A549 (cell line): ENCODE measurements at regions not wholly inside any gene's neighbourhood (a gene's known extent, or its start where the extent isn't known, plus 50 kb on each side); places are given as distances from the start of the nearest gene placed in this dataset.

Source experiments
- ATAC-seq, 2 experiments: fragments of 200-7000 bp in 1 of 2; fragments of >200 bp in 1 of 2; cut with Nextera tagmentation in 1 of 2; cut with Tn5 transposase in 1 of 2; 3 replicates each; pipeline versions ENCODE4 v1.8.0 to v1.9.1; 2018 to 2020; ENCODE audit warnings: mild to moderate bottlenecking in 1 of 2, moderate library complexity in 1 of 2
- CTCF ChIA-PET: fragments of 300-600 bp; sonication (Branson Sonifier 250); formaldehyde crosslinking; extraction: SDS; loops from one replicate; lab custom pipeline; 2021; ENCODE audit warnings: antibody characterized with exemption, inconsistent platforms; lab: Yijun Ruan, JAX
- POLR2A ChIA-PET: fragments of 350-600 bp; formaldehyde crosslinking; extraction: SDS; loops from one replicate; lab custom pipeline; 2021; ENCODE audit warnings: antibody characterized with exemption, inconsistent platforms; lab: Yijun Ruan, JAX
- DNase-seq, 2 experiments: peaks; one replicate each; pipeline versions ENCODE4 v3.0.0 to v3.0.0-alpha.2; 2011 to 2016; ENCODE audit warnings: low read depth in 1 of 2, low spot score in 1 of 2
- FAIRE-seq: peaks from 2 replicates; lab custom pipeline; 2011; peaks lifted over from hg19 to GRCh38; lab: Jason Lieb, UNC
- H3K27ac ChIP-seq, 2 experiments: fragments of >200 bp; sonication (Bioruptor Twin); formaldehyde crosslinking; 3 replicates each; pipeline ENCODE4 v1.5.1; 2016 to 2017
- H3K4me1 ChIP-seq: fragments of >200 bp; sonication (Bioruptor Twin); formaldehyde crosslinking; 3 replicates; pipeline ENCODE4 v1.6.1; 2016
- H3K4me2 ChIP-seq: fragments of >200 bp; sonication (Bioruptor Twin); formaldehyde crosslinking; 3 replicates; pipeline ENCODE4 v1.6.1; 2016
- H3K4me3 ChIP-seq: fragments of >200 bp; sonication (Bioruptor Twin); formaldehyde crosslinking; 3 replicates; pipeline ENCODE4 v1.5.1; 2016
- H3K9me3 ChIP-seq: fragments of >200 bp; sonication (Bioruptor Twin); formaldehyde crosslinking; 3 replicates; pipeline ENCODE4 v1.6.1; 2016
- CHD2 ChIP-seq: fragments of 150-350 bp; IDR thresholded peaks from 2 replicates; pipeline ENCODE4 v1.6.1; 2014; ENCODE audit warnings: low read length; ENCODE audit not compliant: partially characterized antibody
- EHF ChIP-seq: fragments of 250-450 bp; sonication (Bioruptor Pico); IDR thresholded peaks from 2 replicates; pipeline ENCODE4 v1.5.0; 2020; ENCODE audit warnings: mild to moderate bottlenecking
- ESRRA ChIP-seq: fragments of 150-350 bp; IDR thresholded peaks from 2 replicates; pipeline ENCODE4 v1.6.1; 2014; ENCODE audit warnings: mild to moderate bottlenecking, low read length, borderline replicate concordance
- FOSB ChIP-seq: fragments of 250-450 bp; sonication (Bioruptor Pico); IDR thresholded peaks from 2 replicates; pipeline ENCODE4 v1.5.0; 2020; ENCODE audit warnings: mild to moderate bottlenecking, moderate library complexity
- GATA3 ChIP-seq: IDR thresholded peaks from 2 replicates; pipeline ENCODE4 v1.6.1; 2012; ENCODE audit warnings: borderline replicate concordance
- JUN ChIP-seq, 2 experiments: fragments of >200 bp; sonication (Bioruptor Twin); formaldehyde crosslinking; IDR thresholded peaks; 2 replicates in 1 of 2; 3 replicates in 1 of 2; pipeline ENCODE4 v1.6.1; 2016 to 2017
- MAFK ChIP-seq: fragments of 450-650 bp; IDR thresholded peaks from 2 replicates; pipeline ENCODE4 v1.6.1; 2014; ENCODE audit not compliant: partially characterized antibody
- NPAS2 ChIP-seq: fragments of 250-450 bp; sonication (Bioruptor Pico); IDR thresholded peaks from 2 replicates; pipeline ENCODE4 v1.8.0; 2022; ENCODE audit warnings: mild to moderate bottlenecking, moderate library complexity, borderline replicate concordance
- RAD21 ChIP-seq, 2 experiments: fragments of >200 bp in 1 of 2; sonication (Bioruptor Twin) in 1 of 2; formaldehyde crosslinking in 1 of 2; IDR thresholded peaks in 1 of 2; conservative IDR thresholded peaks in 1 of 2; 2 replicates in 1 of 2; 3 replicates in 1 of 2; pipeline ENCODE4 v1.6.1; 2012 to 2018; ENCODE audit warnings: inconsistent platforms in 1 of 2
- RARB ChIP-seq: fragments of 250-450 bp; sonication (Bioruptor Pico); IDR thresholded peaks from 2 replicates; pipeline ENCODE4 v1.8.0; 2021; ENCODE audit warnings: mild to moderate bottlenecking, moderate library complexity
- RCOR1 ChIP-seq: fragments of 150-350 bp; IDR thresholded peaks from 2 replicates; pipeline ENCODE4 v1.6.1; 2014; ENCODE audit warnings: antibody characterized with exemption, low read length, low read depth
- RFX5 ChIP-seq: fragments of 450-650 bp; IDR thresholded peaks from 2 replicates; pipeline ENCODE4 v1.7.1; 2014; ENCODE audit warnings: antibody characterized with exemption, mild to moderate bottlenecking, moderate library complexity
- SREBF2 ChIP-seq: fragments of 450-650 bp; IDR thresholded peaks from 2 replicates; pipeline ENCODE4 v1.6.1; 2014; ENCODE audit warnings: mild to moderate bottlenecking, moderate library complexity
- TFCP2L1 ChIP-seq: fragments of 250-450 bp; sonication (Bioruptor Pico); IDR thresholded peaks from 2 replicates; pipeline ENCODE4 v1.5.0; 2021; ENCODE audit warnings: mild to moderate bottlenecking
- ZC3H11A ChIP-seq: fragments of 450-650 bp; IDR thresholded peaks from 2 replicates; pipeline ENCODE4 v1.6.1; 2014; ENCODE audit warnings: antibody characterized with exemption, mild to moderate bottlenecking
- ZFP36 ChIP-seq: fragments of 450-650 bp; IDR thresholded peaks from 2 replicates; pipeline ENCODE4 v1.6.1; 2014; ENCODE audit warnings: borderline replicate concordance; ENCODE audit not compliant: partially characterized antibody
- WGBS: methylation state at CpG from one replicate; pipeline ENCODE4 v1.1.6; 2017; ENCODE audit errors: missing lambda C conversion rate; 5-methylcytosine and 5-hydroxymethylcytosine counted together
- TF ChIP-seq, protein P1 (sequence below): fragments of 150-350 bp; IDR thresholded peaks from 2 replicates; pipeline ENCODE4 v1.6.1; 2014; ENCODE audit warnings: low read depth, mild to moderate bottlenecking, low read length
- TF ChIP-seq, protein P2 (sequence below): fragments of 250-450 bp; sonication (Bioruptor Pico); IDR thresholded peaks from 2 replicates; pipeline ENCODE4 v1.5.0; 2021; ENCODE audit warnings: mild to moderate bottlenecking, moderate library complexity, borderline replicate concordance
- TF ChIP-seq, protein P3 (sequence below): IDR thresholded peaks from 2 replicates; pipeline ENCODE4 v1.6.1; 2012
- TF ChIP-seq, protein P4 (sequence below): fragments of 200-600 bp; sonication (generic); IDR thresholded peaks from 2 replicates; pipeline ENCODE4 v1.6.1; 2016; ENCODE audit warnings: antibody characterized with exemption, mild to moderate bottlenecking, moderate library complexity

DNA sequence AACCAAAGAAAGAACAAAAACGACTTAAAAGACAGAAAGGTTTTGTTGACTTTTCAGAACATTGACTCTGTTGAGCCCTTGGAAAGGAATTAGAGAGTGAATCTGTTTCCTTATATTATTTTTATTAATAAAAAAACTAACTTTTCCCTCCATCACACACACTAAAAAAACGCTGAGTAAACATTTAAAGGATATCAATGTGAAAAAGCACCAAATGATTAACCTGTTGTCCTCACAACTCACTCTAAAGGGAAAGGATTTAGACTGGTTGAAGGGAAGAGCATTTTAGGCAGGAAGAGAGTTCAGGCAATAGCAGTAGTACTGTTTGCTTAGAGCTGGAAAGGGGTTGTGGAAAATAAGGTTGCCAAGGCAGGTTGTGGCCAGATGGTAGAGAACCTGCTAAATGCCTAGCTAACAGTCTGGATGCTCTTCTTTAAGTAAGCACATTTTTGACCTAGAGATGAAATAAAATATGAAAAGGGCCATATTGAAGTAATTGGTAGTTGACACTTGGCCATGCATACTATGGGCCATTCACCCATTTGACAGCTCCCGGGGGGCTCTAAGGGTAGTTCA lies 98.0 kb upstream of the NDP start:
- peaks cover 10% of the 10 kb centered on the region for H3K4me1 ChIP-seq
- H3K27ac ChIP-seq, result peak overlapping the region; percentile 52 to 80; a peak in 5 of 6 replicates
- TF ChIP-seq MAFK (peak; percentile 70), RARB (CRISPR knock-in tag) (no peak)
- ChIA-PET POLR2A (no interaction called here), CTCF (interaction anchor here (0.9 to 1.6 kb wide), 4 partner anchors 34 to 73 kb away, joined by 3 to 4 read pairs (median 4); no protein-coding TSS in a partner anchor)
- no peaks in the 10 kb centered on the region for H3K9me3 ChIP-seq
- DNase-seq (no peak), FAIRE-seq (peak; percentile 7), ATAC-seq (no peak)
- 8% methylated on average over 3 of the region's 3 CpGs for WGBS
- peak overlapping the region; percentile 45; the same call in 2 of the 3 replicates for H3K4me2 ChIP-seq
- no peak overlapping the region for H3K4me3 ChIP-seq

DNA sequence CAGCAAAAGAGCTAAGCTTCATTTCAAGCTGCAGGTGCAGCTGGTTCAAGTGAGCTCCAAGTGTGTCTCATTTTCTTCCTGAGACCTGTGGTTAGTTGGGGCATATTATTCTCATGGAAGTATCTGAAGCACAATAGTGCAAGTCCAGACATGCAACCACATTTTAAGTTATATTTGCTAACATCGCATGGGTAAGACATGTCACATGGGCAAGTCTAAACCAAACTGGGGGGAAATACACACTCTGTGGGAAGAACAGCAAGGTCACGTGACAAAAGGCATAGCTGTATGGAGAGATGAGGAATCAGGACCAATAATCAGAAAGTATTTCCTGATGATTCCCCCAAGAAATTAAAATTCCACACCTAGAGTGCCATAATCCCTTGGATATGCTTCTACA lies 94.9 kb upstream of the NDP start:
- Histone ChIP-seq H3K4me2 (no peak overlapping the region), H3K9me3 (no peaks in the 10 kb centered on the region), H3K27ac (no peak overlapping the region), H3K4me3 (no peak overlapping the region), H3K4me1 (peaks cover 15% of the 10 kb centered on the region)
- no peak for FAIRE-seq
- WGBS, result 84% methylated on average over 2 of the region's 2 CpGs
- TF ChIP-seq GATA3 (no peak), RCOR1 (no peak), RFX5 (no peak), MAFK (no peak), ZC3H11A (no peak), NPAS2 (CRISPR knock-in tag) (no peak), RAD21 (conservative IDR thresholded peaks at IDR 0.05 in 1 of 2, IDR thresholded peaks at IDR 0.05 in 1 of 2) (no peak), ESRRA (no peak), FOSB (no peak)
- TF ChIP-seq, protein P1, sequence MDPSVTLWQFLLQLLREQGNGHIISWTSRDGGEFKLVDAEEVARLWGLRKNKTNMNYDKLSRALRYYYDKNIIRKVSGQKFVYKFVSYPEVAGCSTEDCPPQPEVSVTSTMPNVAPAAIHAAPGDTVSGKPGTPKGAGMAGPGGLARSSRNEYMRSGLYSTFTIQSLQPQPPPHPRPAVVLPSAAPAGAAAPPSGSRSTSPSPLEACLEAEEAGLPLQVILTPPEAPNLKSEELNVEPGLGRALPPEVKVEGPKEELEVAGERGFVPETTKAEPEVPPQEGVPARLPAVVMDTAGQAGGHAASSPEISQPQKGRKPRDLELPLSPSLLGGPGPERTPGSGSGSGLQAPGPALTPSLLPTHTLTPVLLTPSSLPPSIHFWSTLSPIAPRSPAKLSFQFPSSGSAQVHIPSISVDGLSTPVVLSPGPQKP, result no peak
- TF ChIP-seq, protein P2, sequence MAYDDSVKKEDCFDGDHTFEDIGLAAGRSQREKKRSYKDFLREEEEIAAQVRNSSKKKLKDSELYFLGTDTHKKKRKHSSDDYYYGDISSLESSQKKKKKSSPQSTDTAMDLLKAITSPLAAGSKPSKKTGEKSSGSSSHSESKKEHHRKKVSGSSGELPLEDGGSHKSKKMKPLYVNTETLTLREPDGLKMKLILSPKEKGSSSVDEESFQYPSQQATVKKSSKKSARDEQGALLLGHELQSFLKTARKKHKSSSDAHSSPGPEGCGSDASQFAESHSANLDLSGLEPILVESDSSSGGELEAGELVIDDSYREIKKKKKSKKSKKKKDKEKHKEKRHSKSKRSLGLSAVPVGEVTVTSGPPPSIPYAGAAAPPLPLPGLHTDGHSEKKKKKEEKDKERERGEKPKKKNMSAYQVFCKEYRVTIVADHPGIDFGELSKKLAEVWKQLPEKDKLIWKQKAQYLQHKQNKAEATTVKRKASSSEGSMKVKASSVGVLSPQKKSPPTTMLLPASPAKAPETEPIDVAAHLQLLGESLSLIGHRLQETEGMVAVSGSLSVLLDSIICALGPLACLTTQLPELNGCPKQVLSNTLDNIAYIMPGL (CRISPR knock-in tag), result no peak
- CTCF ChIA-PET, result no interaction called here
- no peak for ATAC-seq
- POLR2A ChIA-PET, result no interaction called here
- DNase-seq, result no peak

DNA sequence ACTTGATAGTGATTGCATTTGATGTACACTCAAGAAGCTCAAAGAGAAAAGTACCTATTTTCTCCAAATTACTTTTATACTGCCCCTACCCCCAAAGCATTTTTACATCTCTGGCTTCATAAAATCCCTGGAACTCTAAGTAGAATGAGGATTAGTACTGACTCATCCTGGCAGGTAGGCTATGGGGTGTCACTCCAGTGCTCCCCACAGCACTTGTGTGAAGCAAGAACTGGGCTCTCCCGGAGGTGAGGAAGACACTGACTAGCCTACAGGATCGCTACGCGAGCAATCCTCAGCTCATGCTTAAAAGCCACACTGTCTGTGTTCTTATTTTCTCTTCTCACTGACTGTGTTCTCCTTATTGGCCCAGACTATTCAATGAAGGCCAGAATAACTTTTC lies 90.4 kb upstream of the NDP start:
- no peak for ATAC-seq
- no peak for DNase-seq
- ChIA-PET CTCF (interaction anchor here (1.1 kb wide), 1 partner anchor 19 kb away, joined by 3 read pairs; no protein-coding TSS in a partner anchor), POLR2A (no interaction called here)
- Histone ChIP-seq H3K4me3 (no peak overlapping the region), H3K9me3 (no peaks in the 10 kb centered on the region), H3K27ac (peak overlapping the region in 1 of 2 experiments; percentile 37; a peak in 3 of 6 replicates), H3K4me2 (no peak overlapping the region), H3K4me1 (peaks cover 12% of the 10 kb centered on the region; the same call in 2 of the 3 replicates)
- FAIRE-seq, result peak; percentile 63
- TF ChIP-seq EHF (no peak), JUN (IDR thresholded peaks at IDR 0.05) (no peak), RARB (CRISPR knock-in tag) (no peak), FOSB (no peak), SREBF2 (no peak), TFCP2L1 (CRISPR knock-in tag) (no peak), CHD2 (no peak), ZFP36 (no peak)
- TF ChIP-seq, protein P3, sequence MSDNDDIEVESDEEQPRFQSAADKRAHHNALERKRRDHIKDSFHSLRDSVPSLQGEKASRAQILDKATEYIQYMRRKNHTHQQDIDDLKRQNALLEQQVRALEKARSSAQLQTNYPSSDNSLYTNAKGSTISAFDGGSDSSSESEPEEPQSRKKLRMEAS, result no peak
- TF ChIP-seq, protein P4, sequence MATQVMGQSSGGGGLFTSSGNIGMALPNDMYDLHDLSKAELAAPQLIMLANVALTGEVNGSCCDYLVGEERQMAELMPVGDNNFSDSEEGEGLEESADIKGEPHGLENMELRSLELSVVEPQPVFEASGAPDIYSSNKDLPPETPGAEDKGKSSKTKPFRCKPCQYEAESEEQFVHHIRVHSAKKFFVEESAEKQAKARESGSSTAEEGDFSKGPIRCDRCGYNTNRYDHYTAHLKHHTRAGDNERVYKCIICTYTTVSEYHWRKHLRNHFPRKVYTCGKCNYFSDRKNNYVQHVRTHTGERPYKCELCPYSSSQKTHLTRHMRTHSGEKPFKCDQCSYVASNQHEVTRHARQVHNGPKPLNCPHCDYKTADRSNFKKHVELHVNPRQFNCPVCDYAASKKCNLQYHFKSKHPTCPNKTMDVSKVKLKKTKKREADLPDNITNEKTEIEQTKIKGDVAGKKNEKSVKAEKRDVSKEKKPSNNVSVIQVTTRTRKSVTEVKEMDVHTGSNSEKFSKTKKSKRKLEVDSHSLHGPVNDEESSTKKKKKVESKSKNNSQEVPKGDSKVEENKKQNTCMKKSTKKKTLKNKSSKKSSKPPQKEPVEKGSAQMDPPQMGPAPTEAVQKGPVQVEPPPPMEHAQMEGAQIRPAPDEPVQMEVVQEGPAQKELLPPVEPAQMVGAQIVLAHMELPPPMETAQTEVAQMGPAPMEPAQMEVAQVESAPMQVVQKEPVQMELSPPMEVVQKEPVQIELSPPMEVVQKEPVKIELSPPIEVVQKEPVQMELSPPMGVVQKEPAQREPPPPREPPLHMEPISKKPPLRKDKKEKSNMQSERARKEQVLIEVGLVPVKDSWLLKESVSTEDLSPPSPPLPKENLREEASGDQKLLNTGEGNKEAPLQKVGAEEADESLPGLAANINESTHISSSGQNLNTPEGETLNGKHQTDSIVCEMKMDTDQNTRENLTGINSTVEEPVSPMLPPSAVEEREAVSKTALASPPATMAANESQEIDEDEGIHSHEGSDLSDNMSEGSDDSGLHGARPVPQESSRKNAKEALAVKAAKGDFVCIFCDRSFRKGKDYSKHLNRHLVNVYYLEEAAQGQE, result no peak
- 74% methylated on average over 4 of the region's 4 CpGs for WGBS
